ENCODE measurements at regions not wholly inside any gene's neighbourhood (a gene's known extent, or its start where the extent isn't known, plus 50 kb on each side); places are given as distances from the start of the nearest gene placed in this dataset.

GRCh38 chr2:451495-451894 is 163.6 kb upstream of the ALKAL2 start:
- no peak for DNase-seq (ENCODE audit: low read depth, low spot score)

- no peak for DNase-seq (ENCODE audit: low read depth, low spot score)
These were observed 161.6 kb upstream of the ALKAL2 start for GRCh38 chr2:449246-450067.

DNA sequence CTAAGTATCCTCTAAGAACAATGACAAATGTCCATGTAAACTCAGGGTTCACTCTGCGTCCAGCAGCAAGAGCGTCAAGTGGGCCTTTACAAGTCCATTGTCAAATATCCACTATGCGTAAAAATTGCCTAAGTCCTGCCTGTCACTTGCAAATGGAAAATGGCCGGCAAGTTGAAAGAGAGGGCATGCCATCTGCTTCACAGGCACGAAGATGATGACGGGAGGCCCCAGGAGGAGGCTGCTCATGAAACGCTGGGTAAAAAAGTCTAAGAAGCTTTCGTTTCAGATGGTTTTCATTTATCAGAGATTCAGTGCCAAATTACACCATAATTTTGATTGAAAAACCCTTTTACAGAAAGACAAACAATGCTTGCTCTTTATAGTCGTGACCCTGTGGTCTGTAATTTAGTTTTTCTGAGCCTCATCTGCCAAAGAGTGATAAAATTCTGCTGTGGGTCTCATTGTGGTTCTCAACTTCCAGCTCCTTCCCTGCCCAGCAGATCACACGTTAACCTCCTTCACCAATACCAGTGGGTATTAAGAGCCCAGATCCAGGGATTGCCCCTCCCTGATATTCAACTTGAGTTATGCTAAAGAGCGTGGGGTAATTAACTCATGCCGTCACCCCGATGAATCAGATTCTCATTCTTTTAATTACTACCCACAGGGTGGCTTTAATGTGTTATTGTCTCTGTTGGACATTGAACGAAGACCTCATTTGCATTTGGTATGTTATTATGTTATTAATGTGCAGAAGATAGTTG is 160.2 kb upstream of the ALKAL2 start:
- DNase-seq (ENCODE audit: low read depth, low spot score), result no peak

GRCh38 chr2:446963-447530 is 159.2 kb upstream of the ALKAL2 start:
- no peak for DNase-seq (ENCODE audit: low read depth, low spot score)

DNA sequence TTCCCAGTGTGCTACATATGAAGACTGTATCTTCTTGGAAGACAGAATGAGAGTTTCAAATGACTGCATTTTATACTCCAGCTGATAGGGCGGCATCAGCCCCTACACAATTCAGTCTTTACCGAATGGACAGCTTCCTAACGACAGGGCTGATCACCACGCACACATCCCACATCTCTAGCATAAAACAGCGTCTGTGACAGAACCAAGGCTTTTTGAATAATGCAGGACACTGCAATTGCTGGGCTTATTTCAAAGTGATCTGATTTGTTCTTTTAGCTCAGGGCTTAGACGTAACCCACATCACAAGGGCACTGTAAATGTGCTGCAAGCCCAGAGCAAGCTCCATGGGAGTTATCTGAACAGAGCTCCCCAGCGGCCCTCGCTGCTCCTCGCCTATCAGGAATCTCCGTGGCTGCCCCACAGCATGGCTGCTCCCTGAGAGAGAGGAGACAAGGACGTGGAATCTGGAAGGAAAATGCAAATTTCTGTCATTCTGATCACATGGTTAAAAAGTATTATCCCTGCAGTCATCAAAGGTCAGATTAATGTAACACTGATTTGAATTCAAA is 158.5 kb upstream of the ALKAL2 start:
- no peak for DNase-seq (ENCODE audit: low read depth, low spot score)

- DNase-seq (ENCODE audit: low read depth, low spot score), result no peak
These were observed 158.0 kb upstream of the ALKAL2 start for GRCh38 chr2:445896-446295.

DNA sequence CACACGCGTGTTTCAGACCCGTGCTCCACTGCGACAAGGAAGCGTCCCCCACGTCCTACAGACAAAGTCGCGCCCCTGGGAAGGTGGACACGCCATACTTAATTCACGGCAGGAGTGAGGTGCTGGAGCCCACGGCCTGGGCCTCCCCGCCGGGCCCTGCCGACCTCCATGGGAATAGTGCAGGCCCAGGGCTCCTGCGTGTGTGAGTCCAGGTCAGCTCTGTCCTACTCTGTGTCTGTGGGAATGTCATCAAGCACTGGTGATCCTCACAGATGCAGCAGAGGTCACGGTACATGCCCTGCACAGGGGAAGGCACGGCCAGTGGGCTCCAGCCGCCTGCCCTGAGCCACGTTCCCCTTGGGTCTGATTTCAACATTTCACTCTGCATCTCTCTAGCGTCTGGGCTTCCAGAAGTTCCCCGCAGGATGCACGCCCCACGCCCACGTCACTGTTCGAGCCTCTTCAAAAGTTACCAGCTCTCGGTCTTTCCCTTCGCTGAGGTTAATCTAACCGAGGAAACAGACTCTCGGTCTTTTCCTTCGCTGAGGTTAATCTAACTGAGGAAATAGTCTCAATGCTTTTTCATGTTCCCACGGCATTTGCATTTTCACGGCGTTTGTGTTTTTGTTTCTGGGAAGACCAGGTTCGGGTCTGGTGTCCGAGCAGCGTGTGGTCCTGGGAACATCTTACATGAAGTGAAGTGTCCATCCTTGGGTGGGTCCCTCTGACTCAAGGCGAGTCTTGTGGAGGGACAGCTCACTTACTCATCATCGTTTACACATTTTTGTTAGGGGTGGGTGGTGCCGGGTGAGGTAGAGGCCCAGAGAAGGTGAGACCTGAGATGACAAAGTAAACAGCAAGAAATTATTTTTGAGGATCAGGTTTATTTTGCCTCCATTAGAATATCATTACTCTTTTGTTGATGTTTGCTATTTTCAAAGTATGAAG is 157.3 kb upstream of the ALKAL2 start:
- no peak for DNase-seq (ENCODE audit: low read depth, low spot score)

GRCh38 chr2:443741-444140 is 155.8 kb upstream of the ALKAL2 start:
- DNase-seq (ENCODE audit: low read depth, low spot score), result no peak

DNA sequence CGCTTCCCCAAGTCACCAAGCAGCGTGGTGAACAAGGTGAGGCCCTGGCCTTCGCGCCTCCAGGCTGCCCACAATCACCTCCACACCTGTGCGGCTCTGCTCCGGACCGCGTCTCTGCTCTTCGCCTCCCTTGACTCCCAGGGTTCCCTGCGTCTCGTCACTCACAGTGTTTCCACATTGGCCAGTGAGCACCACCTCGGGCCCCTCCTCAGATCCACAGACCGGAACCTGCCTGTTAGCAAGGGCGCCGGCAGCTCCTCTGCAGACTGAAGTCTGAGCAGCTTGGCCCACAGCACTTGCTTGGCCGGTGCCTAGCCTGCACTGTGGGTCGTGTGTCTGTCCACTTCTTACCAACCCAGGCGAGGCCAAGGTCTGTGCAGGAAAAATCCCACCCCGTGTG is 155.3 kb upstream of the ALKAL2 start:
- no peak for DNase-seq (ENCODE audit: low read depth, low spot score)

GRCh38 chr2:441258-442022 is 153.5 kb upstream of the ALKAL2 start:
- DNase-seq (ENCODE audit: low read depth, low spot score), result no peak

DNA sequence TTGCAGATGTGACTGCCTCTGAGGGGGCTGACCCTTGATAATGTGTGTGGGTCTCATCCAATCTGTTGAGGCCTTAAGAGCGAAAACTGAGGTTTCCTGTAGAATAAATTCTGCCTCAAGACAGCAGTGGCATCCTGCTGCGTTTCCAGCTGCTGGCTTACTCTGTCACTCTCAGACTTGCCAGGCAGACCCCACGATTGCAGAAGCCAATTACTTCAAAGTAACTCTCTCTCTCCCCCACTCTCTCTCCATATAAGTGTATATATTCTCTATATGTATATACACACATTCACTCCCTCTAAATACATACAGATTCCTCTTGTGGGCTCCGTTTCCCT is 152.5 kb upstream of the ALKAL2 start:
- no peak for DNase-seq (ENCODE audit: low read depth, low spot score)

GRCh38 chr2:439556-440402 is 151.9 kb upstream of the ALKAL2 start:
- no peak for DNase-seq (ENCODE audit: low read depth, low spot score)

- no peak for DNase-seq (ENCODE audit: low read depth, low spot score)
These were observed 151.2 kb upstream of the ALKAL2 start for GRCh38 chr2:439077-439476.

GRCh38 chr2:437756-438393 is 150.0 kb upstream of the ALKAL2 start:
- no peak for DNase-seq (ENCODE audit: low read depth, low spot score)

DNA sequence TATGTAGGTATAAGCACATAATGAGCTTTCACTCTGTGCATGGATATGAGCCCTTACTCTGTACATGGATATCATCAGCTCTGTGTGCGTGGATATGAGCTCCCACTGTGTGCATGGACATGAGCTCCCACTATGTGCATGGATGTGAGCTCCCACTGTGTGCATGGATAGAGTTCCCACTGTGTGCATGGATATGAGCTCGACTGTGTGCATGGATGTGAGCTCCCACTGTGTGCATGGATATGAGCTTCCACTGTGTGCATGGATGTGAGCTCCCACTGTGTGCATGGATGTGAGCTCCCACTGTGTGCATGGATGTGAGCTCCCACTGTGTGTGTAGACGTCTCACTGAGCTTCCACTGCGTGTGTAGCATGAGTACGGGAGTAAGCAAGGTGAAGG is 149.3 kb upstream of the ALKAL2 start:
- DNase-seq (ENCODE audit: low read depth, low spot score), result no peak

GRCh38 chr2:436205-436604 is 148.3 kb upstream of the ALKAL2 start:
- no peak for DNase-seq (ENCODE audit: low read depth, low spot score)

GRCh38 chr2:434625-435024 is 146.7 kb upstream of the ALKAL2 start:
- no peak for DNase-seq (ENCODE audit: low read depth, low spot score)

DNA sequence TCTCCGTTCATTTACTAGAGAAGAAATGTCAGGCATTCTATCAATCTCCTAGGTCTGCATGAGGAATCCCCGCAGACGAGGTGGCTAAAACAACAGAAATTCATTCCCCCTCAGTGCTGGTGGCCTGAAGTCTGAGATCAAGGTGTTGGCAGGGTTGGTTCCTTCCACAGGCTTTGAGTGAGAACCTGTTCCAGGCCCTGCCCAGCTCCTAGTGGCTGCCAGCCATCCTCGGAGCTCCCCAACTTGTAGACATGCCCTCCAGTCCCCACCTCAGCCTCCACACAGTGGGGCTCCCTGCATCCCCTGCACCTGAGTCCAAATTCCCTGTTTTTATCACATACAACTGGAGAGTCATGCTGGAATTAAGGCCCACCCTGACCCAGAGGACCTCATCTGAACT is 145.3 kb upstream of the ALKAL2 start:
- DNase-seq (ENCODE audit: low read depth, low spot score), result no peak

Measured in astrocyte of the hippocampus (primary cell).